Activated T-helper 2 cell treated with anti-CD3 and anti-CD28 coated beads, Interferon-gamma antibody, Interleukin-2, Interleukin-4, amounts not matched to agents 10 μg/mL and 5 μg/mL and 100 μg/mL, durations not matched to agents 14 hours and 24 hours and 36 hours (primary cell): ENCODE measurements at regions not wholly inside any gene's neighbourhood (a gene's known extent, or its start where the extent isn't known, plus 50 kb on each side); places are given as distances from the start of the nearest gene placed in this dataset.

Experiments
- DNase-seq: peaks from one replicate; pipeline ENCODE4 v3.0.0; 2021; ENCODE audit warnings: low spot score
- H3K27ac Mint-ChIP-seq: one replicate; pipeline ENCODE4 v1.8.0; 2021; ENCODE audit warnings: mixed read lengths
- H3K27me3 Mint-ChIP-seq: one replicate; pipeline ENCODE4 v1.8.0; 2021; ENCODE audit warnings: low read depth, mixed read lengths
- H3K36me3 Mint-ChIP-seq: one replicate; pipeline ENCODE4 v1.8.0; 2021; ENCODE audit warnings: low read depth, mixed read lengths
- H3K4me1 Mint-ChIP-seq: one replicate; pipeline ENCODE4 v1.8.0; 2021; ENCODE audit warnings: low read depth, mixed read lengths
- H3K4me3 Mint-ChIP-seq: one replicate; pipeline ENCODE4 v1.8.0; 2021; ENCODE audit warnings: low read depth, mild to moderate bottlenecking, moderate library complexity, mixed read lengths
- H3K9me3 Mint-ChIP-seq: one replicate; pipeline ENCODE4 v1.8.0; 2021; ENCODE audit warnings: mixed read lengths
- intact Hi-C: fragments of 100-400 bp; cut with micrococcal nuclease; formaldehyde crosslinking; loops from one replicate; pipeline ENCODE4 v1.15.1; 2023

- H3K4me3 Mint-ChIP-seq = no peak overlapping the region
- H3K27me3 Mint-ChIP-seq = peaks cover 2% of the 10 kb centered on the region
- no peak overlapping the region for H3K27ac Mint-ChIP-seq
- H3K4me1 Mint-ChIP-seq = no peaks in the 10 kb centered on the region
- no peaks in the 10 kb centered on the region for H3K9me3 Mint-ChIP-seq
- intact Hi-C loops = no loop called here
- no peak for DNase-seq
- no peaks in the 10 kb centered on the region for H3K36me3 Mint-ChIP-seq
Observed at GRCh38 chr6:44606976-44607375, 219.5 kb downstream of the CDC5L start.

GRCh38 chr6:44608175-44608574, 220.7 kb downstream of the CDC5L start:
- no peak for DNase-seq
- H3K27ac Mint-ChIP-seq = no peak overlapping the region
- intact Hi-C loops = no loop called here
- peaks cover 2% of the 10 kb centered on the region for H3K27me3 Mint-ChIP-seq
- H3K4me1 Mint-ChIP-seq = no peaks in the 10 kb centered on the region
- no peaks in the 10 kb centered on the region for H3K36me3 Mint-ChIP-seq
- H3K9me3 Mint-ChIP-seq = no peaks in the 10 kb centered on the region
- H3K4me3 Mint-ChIP-seq = no peak overlapping the region

DNA sequence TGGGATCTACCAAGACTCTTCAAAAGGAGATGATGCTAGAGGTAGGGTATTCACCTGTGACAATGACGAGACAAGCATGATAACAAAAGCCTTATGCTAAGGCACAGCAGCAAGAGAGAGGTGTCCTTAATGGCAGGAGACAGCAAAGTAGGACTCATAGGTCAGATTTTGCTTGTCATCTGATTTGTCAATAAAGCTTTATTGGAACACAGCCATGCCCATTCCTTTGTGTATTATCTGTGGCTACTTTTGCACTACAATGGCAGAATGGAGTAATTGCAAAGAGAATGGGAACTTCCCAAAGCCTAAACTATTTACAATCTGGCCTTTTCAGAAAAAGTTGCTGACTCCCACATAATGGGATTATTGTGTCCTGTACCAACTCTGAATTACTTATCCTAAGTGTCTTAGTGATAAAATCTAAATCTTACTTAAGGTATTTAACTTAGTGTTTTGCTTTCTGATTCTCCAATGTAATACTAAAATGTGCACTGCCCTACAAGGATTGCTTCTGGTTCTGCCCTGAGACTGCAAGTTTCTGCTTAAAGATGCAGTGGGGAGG, 221.6 kb downstream of the CDC5L start:
- Mint-ChIP-seq H3K36me3 (no peaks in the 10 kb centered on the region), H3K27ac (no peak overlapping the region), H3K27me3 (peaks cover 2% of the 10 kb centered on the region), H3K4me3 (no peak overlapping the region), H3K9me3 (no peaks in the 10 kb centered on the region), H3K4me1 (no peaks in the 10 kb centered on the region)
- no peak for DNase-seq
- intact Hi-C loops = no loop called here

DNA sequence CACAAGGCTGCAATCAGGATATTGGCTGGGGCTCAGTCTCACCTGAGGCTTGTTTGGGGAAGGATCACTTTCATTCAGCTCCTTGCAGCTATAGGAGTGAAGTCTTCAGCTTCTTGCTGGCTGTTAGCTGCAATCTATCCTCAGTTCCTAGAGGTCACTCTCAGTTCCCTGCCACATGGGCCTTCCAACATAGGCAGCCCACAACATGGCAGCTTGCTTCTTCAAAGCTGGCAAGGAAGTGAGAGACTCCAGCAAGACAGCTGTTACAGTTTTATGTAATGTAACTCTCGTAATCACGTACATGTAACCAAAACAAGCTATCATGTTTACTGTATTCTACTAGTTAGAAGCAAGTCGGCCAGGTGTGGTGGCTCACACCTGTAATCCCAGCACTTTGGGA, 226.9 kb downstream of the CDC5L start:
- intact Hi-C loops = no loop called here
- Mint-ChIP-seq H3K9me3 (no peaks in the 10 kb centered on the region), H3K4me1 (no peaks in the 10 kb centered on the region), H3K36me3 (no peaks in the 10 kb centered on the region), H3K27ac (no peak overlapping the region), H3K4me3 (no peak overlapping the region), H3K27me3 (peaks cover 1% of the 10 kb centered on the region)
- no peak for DNase-seq

- intact Hi-C loops = no loop called here
- DNase-seq = no peak
- no peaks in the 10 kb centered on the region for H3K9me3 Mint-ChIP-seq
- H3K4me1 Mint-ChIP-seq = no peaks in the 10 kb centered on the region
- H3K27ac Mint-ChIP-seq = no peak overlapping the region
- no peaks in the 10 kb centered on the region for H3K36me3 Mint-ChIP-seq
- no peak overlapping the region for H3K4me3 Mint-ChIP-seq
- H3K27me3 Mint-ChIP-seq = peaks cover 2% of the 10 kb centered on the region
Observed at GRCh38 chr6:44615621-44616020, 228.1 kb downstream of the CDC5L start.

- Mint-ChIP-seq H3K36me3 (no peaks in the 10 kb centered on the region), H3K4me1 (no peaks in the 10 kb centered on the region), H3K4me3 (no peak overlapping the region), H3K27me3 (peaks cover 5% of the 10 kb centered on the region), H3K27ac (no peak overlapping the region), H3K9me3 (no peaks in the 10 kb centered on the region)
- intact Hi-C loops = no loop called here
- DNase-seq = no peak
Observed at GRCh38 chr6:44617416-44617815, 229.9 kb downstream of the CDC5L start.

GRCh38 chr6:44618371-44618770, 230.9 kb downstream of the CDC5L start:
- Mint-ChIP-seq H3K27ac (no peak overlapping the region), H3K4me1 (peaks cover 3% of the 10 kb centered on the region), H3K36me3 (no peaks in the 10 kb centered on the region), H3K27me3 (peaks cover 5% of the 10 kb centered on the region), H3K4me3 (no peak overlapping the region), H3K9me3 (no peaks in the 10 kb centered on the region)
- DNase-seq = no peak
- intact Hi-C loops = no loop called here

- intact Hi-C loops = loop anchor here (10.0 kb wide), 1 partner anchor 146 kb away; no protein-coding TSS in a partner anchor
- Mint-ChIP-seq H3K36me3 (no peaks in the 10 kb centered on the region), H3K4me1 (peaks cover 10% of the 10 kb centered on the region), H3K27ac (no peak overlapping the region), H3K27me3 (peaks cover 5% of the 10 kb centered on the region), H3K9me3 (no peaks in the 10 kb centered on the region), H3K4me3 (no peak overlapping the region)
- DNase-seq = no peak
Observed at GRCh38 chr6:44620922-44621321, 233.4 kb downstream of the CDC5L start.

- Mint-ChIP-seq H3K9me3 (no peaks in the 10 kb centered on the region), H3K36me3 (no peaks in the 10 kb centered on the region), H3K27me3 (peaks cover 5% of the 10 kb centered on the region), H3K27ac (no peak overlapping the region), H3K4me1 (peaks cover 10% of the 10 kb centered on the region), H3K4me3 (no peak overlapping the region)
- no peak for DNase-seq
- intact Hi-C loops = loop anchor here (10.0 kb wide), 1 partner anchor 147 kb away; no protein-coding TSS in a partner anchor
Observed at GRCh38 chr6:44621846-44622245, 234.3 kb downstream of the CDC5L start.

DNA sequence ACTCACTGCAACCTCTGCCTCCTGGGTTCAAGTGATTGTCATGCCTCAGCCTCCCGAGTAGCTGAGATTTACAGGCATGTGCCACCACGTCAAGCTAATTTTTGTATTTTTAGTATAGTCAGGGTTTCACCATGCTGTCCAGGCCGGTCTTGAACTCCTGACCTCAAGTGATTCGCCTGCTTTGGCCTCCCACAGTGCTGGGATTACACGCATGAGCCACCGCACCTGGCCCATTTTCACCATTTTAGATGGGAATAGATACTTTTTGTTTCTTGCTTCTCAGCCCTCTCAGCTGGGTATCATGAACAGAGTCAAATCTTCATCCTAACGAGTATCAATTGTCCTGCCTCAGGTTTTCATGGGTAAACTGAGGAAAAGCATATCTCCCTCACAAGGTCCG, 235.0 kb downstream of the CDC5L start:
- intact Hi-C loops = loop anchor here (10.0 kb wide), 1 partner anchor 148 kb away; no protein-coding TSS in a partner anchor
- Mint-ChIP-seq H3K27me3 (peaks cover 5% of the 10 kb centered on the region), H3K27ac (no peak overlapping the region), H3K4me1 (peaks cover 16% of the 10 kb centered on the region), H3K36me3 (no peaks in the 10 kb centered on the region), H3K4me3 (no peak overlapping the region), H3K9me3 (no peaks in the 10 kb centered on the region)
- DNase-seq = no peak

DNA sequence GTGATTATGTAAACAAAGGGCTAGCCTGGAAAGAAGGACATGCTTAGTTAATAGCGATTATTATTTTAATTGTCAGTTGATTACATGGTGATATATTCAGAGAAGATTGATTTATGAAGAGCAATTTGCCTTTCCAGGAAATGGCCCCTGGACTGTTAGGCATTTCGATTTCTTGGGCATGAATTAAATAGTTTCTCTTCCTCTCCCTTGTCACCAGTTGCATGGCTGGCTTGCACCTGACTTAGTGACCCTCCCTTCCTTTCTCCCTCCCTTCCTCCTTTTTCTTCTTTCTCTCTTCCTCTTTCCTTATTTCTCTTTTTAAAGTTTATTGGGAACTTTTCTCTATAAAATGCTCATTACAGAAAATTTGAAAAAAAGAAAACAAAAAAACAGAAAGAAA, 235.4 kb downstream of the CDC5L start:
- no peak for DNase-seq
- intact Hi-C loops = loop anchor here (10.0 kb wide), 1 partner anchor 148 kb away; no protein-coding TSS in a partner anchor
- Mint-ChIP-seq H3K27ac (no peak overlapping the region), H3K9me3 (no peaks in the 10 kb centered on the region), H3K4me3 (no peak overlapping the region), H3K36me3 (no peaks in the 10 kb centered on the region), H3K27me3 (peaks cover 5% of the 10 kb centered on the region), H3K4me1 (peaks cover 18% of the 10 kb centered on the region)

DNA sequence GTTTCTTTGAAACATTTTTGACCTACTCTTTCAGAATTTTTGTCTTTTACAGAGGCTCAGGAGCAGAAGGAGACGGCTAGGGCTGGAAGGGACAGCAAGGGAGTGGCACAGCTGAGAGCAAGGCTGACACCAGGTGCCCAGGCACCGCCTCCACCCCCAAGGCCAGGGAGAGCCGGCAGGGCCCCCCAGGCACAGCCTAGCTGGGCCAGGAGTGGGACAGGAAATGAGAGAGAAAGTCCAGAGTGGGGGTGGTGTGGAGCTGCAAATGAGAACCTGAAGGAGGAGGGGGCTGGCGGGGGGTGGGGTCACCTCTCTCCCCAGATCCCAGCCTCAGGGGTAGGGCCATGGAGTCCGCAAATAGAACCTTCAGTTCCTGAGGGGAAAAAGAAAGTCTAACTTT, 236.7 kb downstream of the CDC5L start:
- H3K9me3 Mint-ChIP-seq = no peaks in the 10 kb centered on the region
- peaks cover 18% of the 10 kb centered on the region for H3K4me1 Mint-ChIP-seq
- no peak overlapping the region for H3K27ac Mint-ChIP-seq
- no peak for DNase-seq
- H3K27me3 Mint-ChIP-seq = peaks cover 5% of the 10 kb centered on the region
- no peak overlapping the region for H3K4me3 Mint-ChIP-seq
- H3K36me3 Mint-ChIP-seq = no peaks in the 10 kb centered on the region
- intact Hi-C loops = loop anchor here (10.0 kb wide), 1 partner anchor 149 kb away; no protein-coding TSS in a partner anchor

DNA sequence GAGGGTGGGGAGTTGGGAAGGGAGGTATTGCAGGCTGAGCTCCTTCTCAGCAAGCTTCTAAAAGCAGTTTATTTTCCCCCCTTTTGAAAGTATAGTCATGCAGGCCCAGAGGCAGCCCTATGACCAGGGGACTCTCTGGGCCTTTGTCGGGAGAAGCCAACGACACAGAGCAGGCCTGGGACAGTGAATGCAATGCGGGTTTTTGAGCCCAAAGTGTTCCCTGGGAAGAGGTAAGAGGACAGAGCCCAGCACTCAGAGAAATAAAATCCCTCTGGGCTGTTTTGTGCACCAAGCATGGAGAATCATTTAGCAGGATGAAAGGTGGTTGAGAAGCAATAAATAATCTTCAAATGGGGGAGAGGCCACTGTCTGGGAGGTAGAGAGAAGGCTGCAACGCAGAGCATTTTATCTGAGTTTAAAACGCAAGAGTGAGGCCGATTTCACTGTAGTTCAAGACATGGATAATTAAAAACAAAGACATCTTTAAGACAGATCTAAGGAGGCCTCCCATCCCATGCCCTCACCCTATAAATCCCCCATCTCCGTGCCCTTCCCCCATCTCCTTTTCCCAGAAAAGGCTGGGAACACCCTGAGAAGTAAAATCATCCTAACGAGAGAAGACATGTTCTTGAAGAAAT, 237.5 kb downstream of the CDC5L start:
- Mint-ChIP-seq H3K27ac (no peak overlapping the region), H3K36me3 (no peaks in the 10 kb centered on the region), H3K27me3 (peaks cover 4% of the 10 kb centered on the region), H3K4me3 (no peak overlapping the region), H3K9me3 (no peaks in the 10 kb centered on the region), H3K4me1 (peaks cover 19% of the 10 kb centered on the region)
- intact Hi-C loops = loop anchor here (10.0 kb wide), 1 partner anchor 150 kb away; no protein-coding TSS in a partner anchor
- DNase-seq = no peak
